H1 (cell line): ENCODE measurements at regions not wholly inside any gene's neighbourhood (a gene's known extent, or its start where the extent isn't known, plus 50 kb on each side); places are given as distances from the start of the nearest gene placed in this dataset.

Experiments
- CTCF ChIA-PET: fragments of 300-600 bp; sonication (Branson Sonifier 250); formaldehyde crosslinking; loops from one replicate; lab custom pipeline; 2021; ENCODE audit not compliant: partially characterized antibody; lab: Charles Lee
- POLR2A ChIA-PET: fragments of 300-600 bp; sonication (Branson Sonifier 250); formaldehyde crosslinking; loops from one replicate; lab custom pipeline; 2021; ENCODE audit warnings: inconsistent platforms; ENCODE audit not compliant: partially characterized antibody; lab: Charles Lee
- DNase-seq, 2 experiments: peaks; one replicate each; pipeline versions ENCODE4 v3.0.0 to v3.0.0-alpha.2; 2010 to 2022; ENCODE audit warnings: low spot score in 2 of 2, low read depth in 1 of 2, mixed read lengths in 1 of 2
- FAIRE-seq: peaks from 2 replicates; lab custom pipeline; 2011; peaks lifted over from hg19 to GRCh38; lab: Jason Lieb, UNC
- H2AFZ ChIP-seq: 2 replicates; pipeline ENCODE4 v1.8.1; 2012; ENCODE audit warnings: low read length, inconsistent platforms
- H2AK5ac ChIP-seq: 2 replicates; pipeline ENCODE4 v1.6.1; 2013; ENCODE audit warnings: low read depth, low read length
- H2BK120ac ChIP-seq: replicated peaks from 2 replicates; pipeline ENCODE3; 2013; ENCODE audit warnings: low read depth, low read length, inconsistent platforms
- H2BK12ac ChIP-seq: 2 replicates; pipeline ENCODE4 v1.6.1; 2013; ENCODE audit warnings: low read depth, low read length
- H2BK15ac ChIP-seq: 2 replicates; pipeline ENCODE4 v1.6.1; 2013; ENCODE audit warnings: low read length
- H2BK20ac ChIP-seq: 2 replicates; pipeline ENCODE4 v1.6.1; 2013; ENCODE audit warnings: low read length
- H2BK5ac ChIP-seq: 2 replicates; pipeline ENCODE4 v1.6.1; 2013; ENCODE audit warnings: low read depth, low read length
- H3K14ac ChIP-seq: 2 replicates; pipeline ENCODE4 v1.6.1; 2013; ENCODE audit warnings: inconsistent platforms; ENCODE audit not compliant: insufficient read length
- H3K18ac ChIP-seq: 2 replicates; pipeline ENCODE4 v1.6.1; 2013; ENCODE audit warnings: low read length; ENCODE audit errors: extremely low read depth
- H3K23ac ChIP-seq: 2 replicates; pipeline ENCODE4 v1.6.1; 2013; ENCODE audit warnings: inconsistent platforms; ENCODE audit not compliant: insufficient read length
- H3K23me2 ChIP-seq: 2 replicates; pipeline ENCODE4 v1.6.1; 2013; ENCODE audit warnings: low read depth, low read length
- H3K27ac ChIP-seq: 2 replicates; pipeline ENCODE4 v1.6.1; 2011; ENCODE audit warnings: low read depth, low read length, inconsistent platforms
- H3K27me3 ChIP-seq, 4 experiments: replicated peaks in 1 of 4; 1 replicate in 1 of 4; 2 replicates in 3 of 4; pipeline versions ENCODE4 v1.6.1 to v1.8.1; 2011 to 2013; ENCODE audit warnings: low read length in 3 of 4, mild to moderate bottlenecking in 3 of 4, inconsistent platforms in 2 of 4, mixed read lengths in 2 of 4, moderate library complexity in 1 of 4; ENCODE audit not compliant: control insufficient read depth in 3 of 4, insufficient read depth in 3 of 4; ENCODE audit errors: extremely low read depth in 1 of 4
- H3K36me3 ChIP-seq, 4 experiments: 2 replicates each; pipeline versions ENCODE4 v1.6.1 to v1.8.1; 2011 to 2013; ENCODE audit warnings: mild to moderate bottlenecking in 4 of 4, low read length in 3 of 4, moderate library complexity in 2 of 4, control low read depth in 1 of 4, inconsistent platforms in 1 of 4; ENCODE audit not compliant: insufficient read depth in 4 of 4, control insufficient read depth in 2 of 4
- H3K4ac ChIP-seq: replicated peaks from 2 replicates; pipeline ENCODE3; 2013; ENCODE audit warnings: low read length, low read depth, mixed read lengths, inconsistent platforms; ENCODE audit not compliant: insufficient read length
- H3K4me1 ChIP-seq, 4 experiments: replicated peaks in 1 of 4; 1 replicate in 1 of 4; 2 replicates in 3 of 4; pipeline versions ENCODE4 v1.6.1 to v1.8.1; 2011 to 2013; ENCODE audit warnings: low read length in 3 of 4, inconsistent platforms in 2 of 4, mixed read lengths in 1 of 4; ENCODE audit not compliant: insufficient read depth in 4 of 4, control insufficient read depth in 3 of 4
- H3K4me2 ChIP-seq, 2 experiments: 2 replicates each; pipeline versions ENCODE4 v1.6.1 to v1.8.1; 2011 to 2013; ENCODE audit warnings: low read depth in 2 of 2, low read length in 2 of 2, control low read depth in 1 of 2, inconsistent platforms in 1 of 2, mild to moderate bottlenecking in 1 of 2; ENCODE audit not compliant: insufficient read depth in 1 of 2
- H3K4me3 ChIP-seq, 4 experiments: fragments of 200-600, 300-600 bp in 1 of 4; sonication (generic), shearing (Covaris generic), sonication (Bioruptor Twin) in 1 of 4; 2 replicates each; pipeline versions ENCODE4 v1.5.1 to v1.8.1; 2011 to 2016; ENCODE audit warnings: low read length in 4 of 4, low read depth in 3 of 4, control low read depth in 2 of 4, inconsistent platforms in 2 of 4, mild to moderate bottlenecking in 2 of 4, mixed read lengths in 1 of 4, moderate library complexity in 1 of 4; ENCODE audit not compliant: insufficient read depth in 2 of 4; ENCODE audit errors: extremely low read depth in 1 of 4
- H3K56ac ChIP-seq: replicated peaks from 2 replicates; pipeline ENCODE3; 2013; ENCODE audit warnings: low read depth, mild to moderate bottlenecking, mixed read lengths, low read length, inconsistent platforms; ENCODE audit not compliant: insufficient read length
- H3K79me1 ChIP-seq: 2 replicates; pipeline ENCODE4 v1.6.1; 2013; ENCODE audit warnings: low read depth, low read length, control low read depth
- H3K79me2 ChIP-seq, 2 experiments: 2 replicates each; pipeline versions ENCODE4 v1.6.1 to v1.8.1; 2012 to 2013; ENCODE audit warnings: low read length in 2 of 2, mild to moderate bottlenecking in 2 of 2, inconsistent platforms in 1 of 2; ENCODE audit not compliant: insufficient read depth in 2 of 2, control insufficient read depth in 1 of 2
- H3K9ac ChIP-seq, 4 experiments: replicated peaks in 1 of 4; 1 replicate in 1 of 4; 2 replicates in 3 of 4; pipeline versions ENCODE4 v1.6.1 to v1.8.1; 2011 to 2013; ENCODE audit warnings: low read depth in 3 of 4, low read length in 3 of 4, control low read depth in 2 of 4, mild to moderate bottlenecking in 2 of 4, moderate library complexity in 2 of 4, inconsistent platforms in 1 of 4; ENCODE audit errors: extremely low read depth in 1 of 4
- H3K9me3 ChIP-seq, 2 experiments: 2 replicates each; pipeline versions ENCODE4 v1.6.1 to v1.8.1; 2012 to 2013; ENCODE audit warnings: mild to moderate bottlenecking in 2 of 2, moderate library complexity in 2 of 2, control low read depth in 1 of 2, inconsistent platforms in 1 of 2, low read depth in 1 of 2, low read length in 1 of 2, mixed read lengths in 1 of 2; ENCODE audit not compliant: insufficient read depth in 2 of 2
- H4K20me1 ChIP-seq, 2 experiments: replicated peaks in 1 of 2; 2 replicates each; pipeline versions ENCODE3 to v1.8.1; 2011 to 2013; ENCODE audit warnings: inconsistent platforms in 2 of 2, low read length in 2 of 2, mild to moderate bottlenecking in 1 of 2; ENCODE audit not compliant: insufficient read depth in 2 of 2, control insufficient read depth in 1 of 2
- H4K5ac ChIP-seq: 2 replicates; pipeline ENCODE4 v1.6.1; 2013; ENCODE audit warnings: low read length, low read depth, mixed read lengths, inconsistent platforms; ENCODE audit not compliant: insufficient read length
- H4K8ac ChIP-seq: 2 replicates; pipeline ENCODE4 v1.8.0; 2013; ENCODE audit warnings: mild to moderate bottlenecking, moderate library complexity, low read length, inconsistent platforms; ENCODE audit not compliant: insufficient read depth; ENCODE audit errors: extremely low read depth
- H4K91ac ChIP-seq: replicated peaks from 2 replicates; pipeline ENCODE3; 2013; ENCODE audit warnings: low read length, mixed read lengths, inconsistent platforms; ENCODE audit not compliant: insufficient read length
- CBX8 ChIP-seq: fragments of 300-800, 300-1000 bp; sonication (generic); IDR thresholded peaks from 2 replicates; pipeline ENCODE4 v1.7.1; 2016; ENCODE audit warnings: low read depth, low read length, borderline replicate concordance
- CTBP2 ChIP-seq: IDR thresholded peaks from 2 replicates; pipeline ENCODE4 v1.7.0; 2011; ENCODE audit warnings: borderline replicate concordance, mild to moderate bottlenecking, moderate library complexity, mixed read lengths, low read length; ENCODE audit not compliant: insufficient read depth, insufficient read length
- FOSL1 ChIP-seq: IDR thresholded peaks from 2 replicates; pipeline ENCODE4 v1.6.1; 2011; ENCODE audit warnings: mild to moderate bottlenecking, low read depth, low read length, moderate library complexity; ENCODE audit not compliant: insufficient read depth
- NRF1 ChIP-seq: IDR thresholded peaks from 2 replicates; pipeline ENCODE4 v1.6.1; 2011; ENCODE audit warnings: mild to moderate bottlenecking, low read depth, low read length, improper control_type of control experiment
- PHF8 ChIP-seq: fragments of 200-600 bp; sonication (generic); conservative IDR thresholded peaks from 2 replicates; pipeline ENCODE4 v1.7.1; 2012; ENCODE audit warnings: low read depth, mild to moderate bottlenecking, inconsistent platforms, low read length, moderate library complexity
- POLR2A ChIP-seq, 2 experiments: IDR thresholded peaks; 1 replicate in 1 of 2; 2 replicates in 1 of 2; pipeline ENCODE4 v1.6.1; 2011; ENCODE audit warnings: low read depth in 2 of 2, low read length in 2 of 2, mild to moderate bottlenecking in 2 of 2; ENCODE audit errors: control extremely low read depth in 1 of 2
- POU5F1 ChIP-seq: IDR thresholded peaks from 2 replicates; pipeline ENCODE4 v1.6.1; 2011; ENCODE audit warnings: low read depth, mild to moderate bottlenecking, low read length, moderate library complexity
- RAD21 ChIP-seq, 2 experiments: IDR thresholded peaks in 1 of 2; conservative IDR thresholded peaks in 1 of 2; 2 replicates each; pipeline ENCODE4 v1.6.1; 2011; ENCODE audit warnings: low read depth in 2 of 2, low read length in 2 of 2, improper control_type of control experiment in 1 of 2, inconsistent platforms in 1 of 2, mild to moderate bottlenecking in 1 of 2, moderate library complexity in 1 of 2
- RFX5 ChIP-seq: IDR thresholded peaks from 2 replicates; pipeline ENCODE4 v1.6.1; 2011; ENCODE audit warnings: low read depth, low read length, improper control_type of control experiment, borderline replicate concordance
- RXRA ChIP-seq: IDR thresholded peaks from 2 replicates; pipeline ENCODE4 v1.6.1; 2011; ENCODE audit warnings: low read depth, mild to moderate bottlenecking, low read length, moderate library complexity; ENCODE audit not compliant: insufficient read depth
- SIX5 ChIP-seq: IDR thresholded peaks from 2 replicates; pipeline ENCODE4 v1.6.1; 2011; ENCODE audit warnings: mild to moderate bottlenecking, low read depth, low read length
- SP4 ChIP-seq: IDR thresholded peaks from 2 replicates; pipeline ENCODE4 v1.6.1; 2012; ENCODE audit warnings: low read length, inconsistent platforms
- YY1 ChIP-seq: IDR thresholded peaks from 2 replicates; pipeline ENCODE4 v1.6.1; 2011; ENCODE audit warnings: low read depth, mild to moderate bottlenecking, low read length
- WGBS, 2 experiments: shearing (Covaris generic) in 1 of 2; methylation state at CpG; one replicate each; pipeline versions ENCODE4 v1.1.6 to v1.1.7; 2013 to 2015; ENCODE audit warnings: low lambda C conversion rate in 2 of 2, mixed read lengths in 2 of 2, inconsistent platforms in 1 of 2, low coverage in 1 of 2, missing lambda C conversion rate in 1 of 2; ENCODE audit not compliant: insufficient replicate concordance in 2 of 2, insufficient coverage in 1 of 2, insufficient read length in 1 of 2; ENCODE audit errors: extremely low coverage in 1 of 2, missing lambda C conversion rate in 1 of 2; 5-methylcytosine and 5-hydroxymethylcytosine counted together
- TF ChIP-seq, protein P1 (sequence below): IDR thresholded peaks from 2 replicates; pipeline ENCODE4 v1.6.1; 2011; ENCODE audit warnings: low read length, improper control_type of control experiment

DNA sequence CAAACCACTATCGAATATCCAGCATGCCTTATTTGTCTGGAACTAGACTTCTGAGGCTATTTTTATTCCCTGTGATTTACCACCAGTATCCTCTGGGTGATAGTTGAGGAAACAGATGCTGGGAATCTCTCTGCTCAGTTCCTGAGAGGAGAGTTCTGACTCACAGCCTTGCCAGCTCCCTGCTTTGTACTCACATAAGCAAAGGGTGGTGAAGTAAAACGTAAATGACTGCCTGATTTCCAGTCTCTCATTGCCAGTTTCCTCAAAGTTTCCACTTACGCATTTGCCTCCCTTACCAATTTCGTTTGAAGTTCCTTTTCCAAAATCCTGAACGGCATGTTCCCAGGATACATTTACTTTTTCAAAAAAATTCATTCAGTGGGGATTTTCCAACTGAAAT, 69.2 kb upstream of the HNRNPA3 start:
- no peak overlapping the region for H2AK5ac ChIP-seq
- H3K9me3 ChIP-seq: no peaks in the 10 kb centered on the region
- H3K56ac ChIP-seq: no peak overlapping the region
- ChIA-PET POLR2A (no interaction called here), CTCF (interaction anchor here (0.9 to 2.0 kb wide), 3 partner anchors 312 to 1015 kb away, joined by 3 to 5 read pairs (median 3); no protein-coding TSS in a partner anchor)
- H4K91ac ChIP-seq: no peak overlapping the region
- no peak overlapping the region for H2BK20ac ChIP-seq
- no peaks in the 10 kb centered on the region for H3K36me3 ChIP-seq
- no peaks in the 10 kb centered on the region; a peak in 2 of 7 replicates for H3K4me1 ChIP-seq
- H2BK5ac ChIP-seq: no peak overlapping the region
- H2BK12ac ChIP-seq: no peak overlapping the region
- no peak overlapping the region for H3K27ac ChIP-seq
- H3K27me3 ChIP-seq: peaks cover 0 to 6% (median 2%) of the 10 kb centered on the region in 4 experiments; a peak in 4 of 7 replicates
- no peak for DNase-seq
- 69% methylated on average over 5 of the region's 5 CpGs; no CpG with 5 or more reads in 1 of the 2 experiments for WGBS, 2 experiments
- H4K8ac ChIP-seq: no peak overlapping the region
- no peak overlapping the region; the same call in 1 of the 2 replicates for H2AFZ ChIP-seq
- no peak overlapping the region for H3K4me2 ChIP-seq
- no peaks in the 10 kb centered on the region for H4K20me1 ChIP-seq
- H3K14ac ChIP-seq: no peak overlapping the region
- no peak overlapping the region for H3K23ac ChIP-seq
- H4K5ac ChIP-seq: no peak overlapping the region
- H3K23me2 ChIP-seq: peaks cover 3% of the 10 kb centered on the region; the same call in 1 of the 2 replicates
- H3K4ac ChIP-seq: no peak overlapping the region
- peak; percentile 89 for FAIRE-seq
- no peaks in the 10 kb centered on the region for H3K79me2 ChIP-seq
- no peak overlapping the region for H2BK120ac ChIP-seq
- H3K18ac ChIP-seq: no peak overlapping the region
- H3K79me1 ChIP-seq: no peaks in the 10 kb centered on the region
- no peak overlapping the region for H3K4me3 ChIP-seq
- H2BK15ac ChIP-seq: no peak overlapping the region
- H3K9ac ChIP-seq: no peak overlapping the region
- TF ChIP-seq PHF8 (no peak), FOSL1 (no peak), RXRA (no peak), RFX5 (no peak), CTBP2 (no peak), CBX8 (no peak), SIX5 (no peak), POLR2A (IDR thresholded peaks at IDR 0.05; ENCODE audit: control extremely low read depth in 1 of 2, low read depth in 2 of 2, low read length in 2 of 2) (no peak), SP4 (no peak), RAD21 (IDR thresholded peaks at IDR 0.05 in 1 of 2, conservative IDR thresholded peaks at IDR 0.05 in 1 of 2; ENCODE audit: low read depth in 2 of 2, low read length in 2 of 2) (no peak), YY1 (no peak), NRF1 (no peak), POU5F1 (no peak)
- TF ChIP-seq, protein P1, sequence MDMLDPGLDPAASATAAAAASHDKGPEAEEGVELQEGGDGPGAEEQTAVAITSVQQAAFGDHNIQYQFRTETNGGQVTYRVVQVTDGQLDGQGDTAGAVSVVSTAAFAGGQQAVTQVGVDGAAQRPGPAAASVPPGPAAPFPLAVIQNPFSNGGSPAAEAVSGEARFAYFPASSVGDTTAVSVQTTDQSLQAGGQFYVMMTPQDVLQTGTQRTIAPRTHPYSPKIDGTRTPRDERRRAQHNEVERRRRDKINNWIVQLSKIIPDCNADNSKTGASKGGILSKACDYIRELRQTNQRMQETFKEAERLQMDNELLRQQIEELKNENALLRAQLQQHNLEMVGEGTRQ: no peak
